SK-N-SH (cell line): ENCODE measurements at regions not wholly inside any gene's neighbourhood (a gene's known extent, or its start where the extent isn't known, plus 50 kb on each side); places are given as distances from the start of the nearest gene placed in this dataset.
A peak's percentile ranks its signal among the peaks of the same experiment; 100 is the strongest.

Experiments
- CTCF ChIA-PET: fragments of 300-600, 350-600 bp; formaldehyde crosslinking; extraction: SDS; loops from one replicate; lab custom pipeline; 2021; lab: Yijun Ruan, JAX
- POLR2A ChIA-PET: fragments of 350-600 bp; sonication (Branson Sonifier 250); formaldehyde crosslinking; extraction: SDS; loops from one replicate; lab custom pipeline; 2020; ENCODE audit warnings: antibody characterized with exemption, inconsistent platforms; lab: Yijun Ruan, JAX
- DNase-seq: peaks from one replicate; pipeline ENCODE4 v3.0.0; 2012
- H2AFZ ChIP-seq: fragments of 200-600 bp; sonication (generic); 2 replicates; pipeline ENCODE4 v1.8.1; 2016; ENCODE audit warnings: antibody characterized with exemption, mild to moderate bottlenecking, low read depth
- H3F3A ChIP-seq: fragments of 200-600 bp; sonication (generic); replicated peaks from 2 replicates; pipeline ENCODE3; 2016; ENCODE audit warnings: antibody characterized with exemption, mild to moderate bottlenecking; ENCODE audit not compliant: insufficient read depth
- H3K27ac ChIP-seq, 2 experiments: fragments of 200-500 bp in 1 of 2; fragments of 200-600 bp in 1 of 2; sonication (Bioruptor generic) in 1 of 2; sonication (generic), shearing (Covaris generic) in 1 of 2; 2 replicates each; pipeline versions ENCODE4 v1.5.1 to v1.6.1; 2014 to 2016; ENCODE audit warnings: low read depth in 2 of 2, inconsistent platforms in 1 of 2, low read length in 1 of 2, mild to moderate bottlenecking in 1 of 2, mixed read lengths in 1 of 2
- H3K27me3 ChIP-seq: fragments of 200-600 bp; sonication (generic), shearing (Covaris generic); 2 replicates; pipeline ENCODE4 v1.6.1; 2016; ENCODE audit warnings: mixed run types; ENCODE audit not compliant: insufficient read depth
- H3K36me3 ChIP-seq, 2 experiments: fragments of 200-500 bp in 1 of 2; fragments of 200-600 bp in 1 of 2; sonication (Bioruptor generic) in 1 of 2; sonication (generic) in 1 of 2; replicated peaks in 1 of 2; 2 replicates each; pipeline versions ENCODE3 to v1.5.1; 2014 to 2016; ENCODE audit warnings: low read length in 1 of 2, mild to moderate bottlenecking in 1 of 2; ENCODE audit not compliant: insufficient read depth in 2 of 2, control insufficient read depth in 1 of 2
- H3K4me1 ChIP-seq, 2 experiments: fragments of 200-500 bp in 1 of 2; fragments of 200-600 bp in 1 of 2; sonication (Bioruptor generic) in 1 of 2; sonication (generic), shearing (Covaris generic) in 1 of 2; 2 replicates each; pipeline versions ENCODE4 v1.5.1 to v1.6.1; 2014 to 2016; ENCODE audit warnings: low read depth in 1 of 2, low read length in 1 of 2, mixed run types in 1 of 2; ENCODE audit not compliant: insufficient read depth in 2 of 2, control insufficient read depth in 1 of 2
- H3K4me2 ChIP-seq: fragments of 200-600 bp; sonication (generic), shearing (Covaris generic); 2 replicates; pipeline ENCODE4 v1.6.1; 2017; ENCODE audit warnings: mixed run types
- H3K4me3 ChIP-seq, 2 experiments: fragments of 200-500 bp in 1 of 2; fragments of 200-600 bp in 1 of 2; sonication (Bioruptor generic) in 1 of 2; sonication (generic), shearing (Covaris generic) in 1 of 2; 2 replicates each; pipeline versions ENCODE4 v1.5.1 to v1.8.1; 2014 to 2016; ENCODE audit warnings: low read depth in 2 of 2, inconsistent platforms in 1 of 2, low read length in 1 of 2, mild to moderate bottlenecking in 1 of 2, mixed read lengths in 1 of 2, moderate library complexity in 1 of 2
- H3K79me2 ChIP-seq: fragments of 200-600 bp; sonication (generic); 2 replicates; pipeline ENCODE4 v1.8.1; 2017; ENCODE audit warnings: mild to moderate bottlenecking; ENCODE audit not compliant: insufficient read depth
- H3K9ac ChIP-seq: fragments of 200-600 bp; sonication (generic); 2 replicates; pipeline ENCODE4 v1.6.1; 2017; ENCODE audit warnings: mixed run types
- H3K9me2 ChIP-seq: fragments of 200-600 bp; sonication (generic); 2 replicates; pipeline ENCODE4 v1.6.1; 2017; ENCODE audit warnings: mixed run types
- H3K9me3 ChIP-seq: fragments of 200-600 bp; sonication (generic); 2 replicates; pipeline ENCODE4 v1.6.1; 2017; ENCODE audit warnings: mixed run types, mild to moderate bottlenecking, moderate library complexity
- H4K20me1 ChIP-seq: fragments of 200-600 bp; sonication (generic); 2 replicates; pipeline ENCODE4 v1.6.1; 2017; ENCODE audit warnings: mild to moderate bottlenecking, mixed run types; ENCODE audit not compliant: insufficient read depth
- CHD2 ChIP-seq: fragments of 150-350 bp; IDR thresholded peaks from 2 replicates; pipeline ENCODE4 v1.6.1; 2018; ENCODE audit warnings: low read length; ENCODE audit not compliant: partially characterized antibody
- CTCF ChIP-seq: fragments of 200-600 bp; sonication (generic); IDR thresholded peaks from 2 replicates; pipeline ENCODE4 v1.6.1; 2017; ENCODE audit warnings: antibody characterized with exemption, mild to moderate bottlenecking, moderate library complexity
- ELF1 ChIP-seq: IDR thresholded peaks from 2 replicates; pipeline ENCODE4 v1.4.0; 2012
- EP300 ChIP-seq, 2 experiments: IDR thresholded peaks; 2 replicates each; pipeline versions ENCODE4 v1.4.0 to v1.6.1; 2012; ENCODE audit warnings: borderline replicate concordance in 1 of 2, low read depth in 1 of 2, low read length in 1 of 2
- EZH2phosphoT487 ChIP-seq: fragments of 200-600 bp; sonication (generic); IDR thresholded peaks from 2 replicates; pipeline ENCODE4 v1.6.1; 2017; ENCODE audit warnings: low read depth, mixed run types, mild to moderate bottlenecking, antibody characterized with exemption, moderate library complexity, borderline replicate concordance
- FOSL2 ChIP-seq: IDR thresholded peaks from 2 replicates; pipeline ENCODE4 v1.4.0; 2012; ENCODE audit warnings: low read depth, mild to moderate bottlenecking, moderate library complexity, borderline replicate concordance
- IRF3 ChIP-seq: fragments of 150-350 bp; IDR thresholded peaks from 2 replicates; pipeline ENCODE4 v1.6.1; 2016; ENCODE audit warnings: mild to moderate bottlenecking, low read depth, low read length
- MXI1 ChIP-seq: IDR thresholded peaks from 2 replicates; pipeline ENCODE4 v1.6.1; 2012; ENCODE audit warnings: mild to moderate bottlenecking, low read depth, low read length, improper control_type of control experiment
- POLR2AphosphoS5 ChIP-seq: IDR thresholded peaks from 2 replicates; pipeline ENCODE4 v1.6.1; 2012; ENCODE audit warnings: low read depth, low read length
- RAD21 ChIP-seq: IDR thresholded peaks from 2 replicates; pipeline ENCODE4 v1.6.1; 2012; ENCODE audit warnings: mild to moderate bottlenecking, low read length
- RCOR1 ChIP-seq: fragments of 150-350 bp; IDR thresholded peaks from 2 replicates; pipeline ENCODE4 v1.6.1; 2017; ENCODE audit warnings: antibody characterized with exemption, low read length
- RXRA ChIP-seq: IDR thresholded peaks from 2 replicates; pipeline ENCODE4 v1.4.0; 2012; ENCODE audit warnings: low read depth, mild to moderate bottlenecking, borderline replicate concordance
- SIN3A ChIP-seq: IDR thresholded peaks from 2 replicates; pipeline ENCODE4 v1.6.1; 2012; ENCODE audit warnings: low read depth, mild to moderate bottlenecking, low read length, moderate library complexity, borderline replicate concordance
- SMC3 ChIP-seq: IDR thresholded peaks from 2 replicates; pipeline ENCODE4 v1.6.1; 2012; ENCODE audit warnings: low read depth, low read length, improper control_type of control experiment
- TEAD4 ChIP-seq: IDR thresholded peaks from 2 replicates; pipeline ENCODE4 v1.4.0; 2012; ENCODE audit warnings: mild to moderate bottlenecking, borderline replicate concordance; ENCODE audit not compliant: insufficient read depth
- USF1 ChIP-seq: IDR thresholded peaks from 2 replicates; pipeline ENCODE4 v1.4.0; 2012; ENCODE audit warnings: low read depth, borderline replicate concordance
- YY1 ChIP-seq: IDR thresholded peaks from 2 replicates; pipeline ENCODE4 v1.4.0; 2012; ENCODE audit warnings: low read depth, mild to moderate bottlenecking
- WGBS: methylation state at CpG from one replicate; pipeline ENCODE4 v1.1.6; 2017; ENCODE audit warnings: low lambda C conversion rate; 5-methylcytosine and 5-hydroxymethylcytosine counted together
- TF ChIP-seq, protein P1 (sequence below): IDR thresholded peaks from 2 replicates; pipeline ENCODE4 v1.6.1; 2012; ENCODE audit warnings: mild to moderate bottlenecking, low read depth, low read length, moderate library complexity
- TF ChIP-seq, protein P2 (sequence below): IDR thresholded peaks from 2 replicates; pipeline ENCODE4 v1.4.0; 2012; ENCODE audit warnings: low read depth, borderline replicate concordance

GRCh38 chr12:92027701-92028440 is 117.8 kb downstream of the BTG1 start:
- peak overlapping the region in 1 of 2 experiments; percentile 47; a peak in 2 of 4 replicates for H3K27ac ChIP-seq
- no peaks in the 10 kb centered on the region for H3K9me2 ChIP-seq
- H4K20me1 ChIP-seq, result no peaks in the 10 kb centered on the region
- no peak overlapping the region for H3K4me2 ChIP-seq
- no peaks in the 10 kb centered on the region for H3F3A ChIP-seq
- H3K36me3 ChIP-seq, result no peaks in the 10 kb centered on the region
- no peak overlapping the region for H3K9ac ChIP-seq
- 74% methylated on average over 4 of the region's 4 CpGs for WGBS
- DNase-seq, result no peak
- H3K79me2 ChIP-seq, result no peaks in the 10 kb centered on the region
- no peaks in the 10 kb centered on the region for H3K27me3 ChIP-seq
- no peaks in the 10 kb centered on the region for H3K9me3 ChIP-seq
- ChIA-PET CTCF (interaction anchor here (0.8 kb wide), 1 partner anchor 97 kb away, joined by 3 read pairs; no protein-coding TSS in a partner anchor), POLR2A (no interaction called here)
- peak overlapping the region; percentile 48; the same call in 1 of the 2 replicates for H2AFZ ChIP-seq
- H3K4me3 ChIP-seq, result no peak overlapping the region
- H3K4me1 ChIP-seq, result peaks cover 8 to 9% of the 10 kb centered on the region in 2 experiments
- TF ChIP-seq RXRA, result no peak
- TF ChIP-seq, protein P1, sequence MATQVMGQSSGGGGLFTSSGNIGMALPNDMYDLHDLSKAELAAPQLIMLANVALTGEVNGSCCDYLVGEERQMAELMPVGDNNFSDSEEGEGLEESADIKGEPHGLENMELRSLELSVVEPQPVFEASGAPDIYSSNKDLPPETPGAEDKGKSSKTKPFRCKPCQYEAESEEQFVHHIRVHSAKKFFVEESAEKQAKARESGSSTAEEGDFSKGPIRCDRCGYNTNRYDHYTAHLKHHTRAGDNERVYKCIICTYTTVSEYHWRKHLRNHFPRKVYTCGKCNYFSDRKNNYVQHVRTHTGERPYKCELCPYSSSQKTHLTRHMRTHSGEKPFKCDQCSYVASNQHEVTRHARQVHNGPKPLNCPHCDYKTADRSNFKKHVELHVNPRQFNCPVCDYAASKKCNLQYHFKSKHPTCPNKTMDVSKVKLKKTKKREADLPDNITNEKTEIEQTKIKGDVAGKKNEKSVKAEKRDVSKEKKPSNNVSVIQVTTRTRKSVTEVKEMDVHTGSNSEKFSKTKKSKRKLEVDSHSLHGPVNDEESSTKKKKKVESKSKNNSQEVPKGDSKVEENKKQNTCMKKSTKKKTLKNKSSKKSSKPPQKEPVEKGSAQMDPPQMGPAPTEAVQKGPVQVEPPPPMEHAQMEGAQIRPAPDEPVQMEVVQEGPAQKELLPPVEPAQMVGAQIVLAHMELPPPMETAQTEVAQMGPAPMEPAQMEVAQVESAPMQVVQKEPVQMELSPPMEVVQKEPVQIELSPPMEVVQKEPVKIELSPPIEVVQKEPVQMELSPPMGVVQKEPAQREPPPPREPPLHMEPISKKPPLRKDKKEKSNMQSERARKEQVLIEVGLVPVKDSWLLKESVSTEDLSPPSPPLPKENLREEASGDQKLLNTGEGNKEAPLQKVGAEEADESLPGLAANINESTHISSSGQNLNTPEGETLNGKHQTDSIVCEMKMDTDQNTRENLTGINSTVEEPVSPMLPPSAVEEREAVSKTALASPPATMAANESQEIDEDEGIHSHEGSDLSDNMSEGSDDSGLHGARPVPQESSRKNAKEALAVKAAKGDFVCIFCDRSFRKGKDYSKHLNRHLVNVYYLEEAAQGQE, result no peak
- no peak for TF ChIP-seq SMC3
- no peak for TF ChIP-seq EZH2phosphoT487
- TF ChIP-seq RCOR1, result no peak
- no peak for TF ChIP-seq CTCF
- TF ChIP-seq YY1, result no peak
- no peak for TF ChIP-seq TEAD4
- TF ChIP-seq EP300 (IDR thresholded peaks at IDR 0.05; ENCODE audit: borderline replicate concordance in 1 of 2, low read depth in 1 of 2, low read length in 1 of 2), result no peak
- TF ChIP-seq ELF1, result no peak
- TF ChIP-seq IRF3, result no peak
- TF ChIP-seq POLR2AphosphoS5, result no peak
- no peak for TF ChIP-seq RAD21
- TF ChIP-seq MXI1, result no peak
- TF ChIP-seq, protein P2, sequence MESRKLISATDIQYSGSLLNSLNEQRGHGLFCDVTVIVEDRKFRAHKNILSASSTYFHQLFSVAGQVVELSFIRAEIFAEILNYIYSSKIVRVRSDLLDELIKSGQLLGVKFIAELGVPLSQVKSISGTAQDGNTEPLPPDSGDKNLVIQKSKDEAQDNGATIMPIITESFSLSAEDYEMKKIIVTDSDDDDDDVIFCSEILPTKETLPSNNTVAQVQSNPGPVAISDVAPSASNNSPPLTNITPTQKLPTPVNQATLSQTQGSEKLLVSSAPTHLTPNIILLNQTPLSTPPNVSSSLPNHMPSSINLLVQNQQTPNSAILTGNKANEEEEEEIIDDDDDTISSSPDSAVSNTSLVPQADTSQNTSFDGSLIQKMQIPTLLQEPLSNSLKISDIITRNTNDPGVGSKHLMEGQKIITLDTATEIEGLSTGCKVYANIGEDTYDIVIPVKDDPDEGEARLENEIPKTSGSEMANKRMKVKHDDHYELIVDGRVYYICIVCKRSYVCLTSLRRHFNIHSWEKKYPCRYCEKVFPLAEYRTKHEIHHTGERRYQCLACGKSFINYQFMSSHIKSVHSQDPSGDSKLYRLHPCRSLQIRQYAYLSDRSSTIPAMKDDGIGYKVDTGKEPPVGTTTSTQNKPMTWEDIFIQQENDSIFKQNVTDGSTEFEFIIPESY, result no peak
- TF ChIP-seq CHD2, result no peak
- TF ChIP-seq SIN3A, result no peak
- no peak for TF ChIP-seq USF1
- no peak for TF ChIP-seq FOSL2
